Lower leg skin (tissue), 3 donors: ENCODE measurements at regions not wholly inside any gene's neighbourhood (a gene's known extent, or its start where the extent isn't known, plus 50 kb on each side); places are given as distances from the start of the nearest gene placed in this dataset.

Source experiments
- CTCF ChIP-seq, 3 donors: fragments of 450-650 bp; IDR thresholded peaks; one replicate each; pipeline ENCODE4 v1.5.1; 2016; ENCODE audit warnings: antibody characterized with exemption in 3 of 3, mild to moderate bottlenecking in 3 of 3, moderate library complexity in 2 of 3
- POLR2A ChIP-seq, 2 donors: fragments of 450-650 bp; IDR thresholded peaks; one replicate each; pipeline ENCODE4 v1.6.1; 2016 to 2017; ENCODE audit warnings: antibody characterized with exemption in 2 of 2, mild to moderate bottlenecking in 1 of 2, moderate library complexity in 1 of 2

- TF ChIP-seq CTCF (IDR thresholded peaks at IDR 0.05), result no peak
- TF ChIP-seq POLR2A (IDR thresholded peaks at IDR 0.05), result no peak
Observed at GRCh38 chr11:97990162-97990920, 1030.4 kb upstream of the CNTN5 start.
